Large intestine (tissue), 3 donors: ENCODE measurements at regions not wholly inside any gene's neighbourhood (a gene's known extent, or its start where the extent isn't known, plus 50 kb on each side); places are given as distances from the start of the nearest gene placed in this dataset.
"Not testable (repeated sequence)": the region's sequence is repeated elsewhere in the genome, so short reads cannot be mapped to it uniquely, and the experiment has no call there.

ENCODE experiments used
- DNase-seq, 2 donors: peaks; one replicate each; pipeline versions ENCODE4 v3.0.0 to v3.0.0-alpha.2; 2013
- H3K27ac ChIP-seq: one replicate; pipeline ENCODE4 v1.5.1; 2013; ENCODE audit warnings: low read length
- H3K27me3 ChIP-seq: 2 replicates; pipeline ENCODE4 v1.6.1; 2013; ENCODE audit warnings: low read length; ENCODE audit not compliant: control insufficient read depth, insufficient read depth
- H3K36me3 ChIP-seq: 2 replicates; pipeline ENCODE4 v1.6.1; 2013; ENCODE audit warnings: low read length; ENCODE audit not compliant: control insufficient read depth, insufficient read depth
- H3K4me1 ChIP-seq: one replicate; pipeline ENCODE4 v1.6.1; 2013; ENCODE audit warnings: low read length; ENCODE audit not compliant: control insufficient read depth, insufficient read depth
- H3K4me3 ChIP-seq: one replicate; pipeline ENCODE4 v1.5.1; 2013; ENCODE audit warnings: low read length
- H3K9me3 ChIP-seq: one replicate; pipeline ENCODE4 v1.6.1; 2013; ENCODE audit warnings: mild to moderate bottlenecking, low read depth, low read length, moderate library complexity; ENCODE audit not compliant: control insufficient read depth
- WGBS: methylation state at CpG from one replicate; pipeline ENCODE4 v1.1.5; 2013; ENCODE audit warnings: low lambda C conversion rate; ENCODE audit not compliant: insufficient coverage; 5-methylcytosine and 5-hydroxymethylcytosine counted together

- no CpG with 5 or more reads among the region's 2 CpGs for WGBS
- no peaks in the 10 kb centered on the region for H3K27me3 ChIP-seq
- no peak overlapping the region for H3K4me3 ChIP-seq
- H3K9me3 ChIP-seq = peaks cover 2% of the 10 kb centered on the region
- no peak overlapping the region for H3K27ac ChIP-seq
- DNase-seq = no peak
- no peaks in the 10 kb centered on the region for H3K36me3 ChIP-seq
- H3K4me1 ChIP-seq = no peaks in the 10 kb centered on the region
Observed at GRCh38 chr2:35246702-35247101, 1108.9 kb upstream of the CRIM1 start.

- no CpG with 5 or more reads among the region's 2 CpGs for WGBS
- Histone ChIP-seq H3K27ac (no peak overlapping the region), H3K9me3 (no peaks in the 10 kb centered on the region), H3K27me3 (no peaks in the 10 kb centered on the region), H3K4me1 (no peaks in the 10 kb centered on the region), H3K36me3 (no peaks in the 10 kb centered on the region), H3K4me3 (no peak overlapping the region)
- no peak for DNase-seq
Observed at GRCh38 chr2:35228584-35228983, 1127.0 kb upstream of the CRIM1 start.

GRCh38 chr2:35220461-35220860, 1135.1 kb upstream of the CRIM1 start:
- WGBS = no CpG with 5 or more reads among the region's 2 CpGs
- no peak overlapping the region for H3K27ac ChIP-seq
- H3K9me3 ChIP-seq = no peaks in the 10 kb centered on the region
- no peaks in the 10 kb centered on the region for H3K36me3 ChIP-seq
- H3K4me3 ChIP-seq = no peak overlapping the region
- no peaks in the 10 kb centered on the region for H3K4me1 ChIP-seq
- DNase-seq = no peak
- no peaks in the 10 kb centered on the region for H3K27me3 ChIP-seq

GRCh38 chr2:35204881-35205280, 1150.7 kb upstream of the CRIM1 start:
- no peak overlapping the region for H3K27ac ChIP-seq
- H3K36me3 ChIP-seq = no peaks in the 10 kb centered on the region
- no peaks in the 10 kb centered on the region for H3K27me3 ChIP-seq
- no peaks in the 10 kb centered on the region for H3K9me3 ChIP-seq
- H3K4me1 ChIP-seq = no peaks in the 10 kb centered on the region
- WGBS = 100% methylated on average over 1 of the region's 2 CpGs
- H3K4me3 ChIP-seq = no peak overlapping the region
- no peak for DNase-seq

GRCh38 chr2:35204323-35204722, 1151.3 kb upstream of the CRIM1 start:
- Histone ChIP-seq H3K36me3 (no peaks in the 10 kb centered on the region), H3K4me3 (no peak overlapping the region), H3K9me3 (no peaks in the 10 kb centered on the region), H3K4me1 (no peaks in the 10 kb centered on the region), H3K27ac (no peak overlapping the region), H3K27me3 (no peaks in the 10 kb centered on the region)
- DNase-seq = no peak
- 63% methylated on average over 1 of the region's 3 CpGs for WGBS

GRCh38 chr2:35199298-35199697, 1156.3 kb upstream of the CRIM1 start:
- H3K9me3 ChIP-seq = no peaks in the 10 kb centered on the region
- no peaks in the 10 kb centered on the region for H3K36me3 ChIP-seq
- 100% methylated on average over 1 of the region's 4 CpGs for WGBS
- no peaks in the 10 kb centered on the region for H3K27me3 ChIP-seq
- H3K4me3 ChIP-seq = no peak overlapping the region
- no peak overlapping the region for H3K27ac ChIP-seq
- no peak for DNase-seq
- no peaks in the 10 kb centered on the region for H3K4me1 ChIP-seq

GRCh38 chr2:35185861-35186412, 1169.6 kb upstream of the CRIM1 start:
- no peaks in the 10 kb centered on the region for H3K9me3 ChIP-seq
- H3K4me1 ChIP-seq = no peaks in the 10 kb centered on the region
- 61% methylated on average over 3 of the region's 4 CpGs for WGBS
- H3K36me3 ChIP-seq = no peaks in the 10 kb centered on the region
- no peaks in the 10 kb centered on the region for H3K27me3 ChIP-seq
- no peak overlapping the region for H3K4me3 ChIP-seq
- no peak for DNase-seq
- no peak overlapping the region for H3K27ac ChIP-seq

GRCh38 chr2:35184471-35184870, 1171.1 kb upstream of the CRIM1 start:
- H3K36me3 ChIP-seq = no peaks in the 10 kb centered on the region
- no peaks in the 10 kb centered on the region for H3K27me3 ChIP-seq
- no peak for DNase-seq
- no peak overlapping the region for H3K27ac ChIP-seq
- no CpG with 5 or more reads among the region's 1 CpG for WGBS
- H3K9me3 ChIP-seq = no peaks in the 10 kb centered on the region
- no peak overlapping the region for H3K4me3 ChIP-seq
- H3K4me1 ChIP-seq = no peaks in the 10 kb centered on the region

GRCh38 chr2:35176726-35177125, 1178.9 kb upstream of the CRIM1 start:
- WGBS = no CpG with 5 or more reads among the region's 5 CpGs
- not testable (repeated sequence) for H3K27ac ChIP-seq, H3K27me3 ChIP-seq, DNase-seq, H3K4me1 ChIP-seq, H3K4me3 ChIP-seq, H3K9me3 ChIP-seq, H3K36me3 ChIP-seq

- Histone ChIP-seq H3K27me3 (no peaks in the 10 kb centered on the region), H3K9me3 (no peaks in the 10 kb centered on the region), H3K4me3 (no peak overlapping the region), H3K4me1 (no peaks in the 10 kb centered on the region), H3K27ac (no peak overlapping the region), H3K36me3 (no peaks in the 10 kb centered on the region)
- 100% methylated on average over 1 of the region's 7 CpGs for WGBS
- no peak for DNase-seq
Observed at GRCh38 chr2:35174845-35175244, 1180.7 kb upstream of the CRIM1 start.

- no peak for DNase-seq
- no peaks in the 10 kb centered on the region for H3K36me3 ChIP-seq
- no peaks in the 10 kb centered on the region for H3K4me1 ChIP-seq
- no peak overlapping the region for H3K27ac ChIP-seq
- H3K27me3 ChIP-seq = no peaks in the 10 kb centered on the region
- no peaks in the 10 kb centered on the region for H3K9me3 ChIP-seq
- WGBS = no CpG with 5 or more reads among the region's 2 CpGs
- H3K4me3 ChIP-seq = no peak overlapping the region
Observed at GRCh38 chr2:35172687-35173086, 1182.9 kb upstream of the CRIM1 start.
